ENCODE measurements at regions not wholly inside any gene's neighbourhood (a gene's known extent, or its start where the extent isn't known, plus 50 kb on each side); places are given as distances from the start of the nearest gene placed in this dataset.

DNA sequence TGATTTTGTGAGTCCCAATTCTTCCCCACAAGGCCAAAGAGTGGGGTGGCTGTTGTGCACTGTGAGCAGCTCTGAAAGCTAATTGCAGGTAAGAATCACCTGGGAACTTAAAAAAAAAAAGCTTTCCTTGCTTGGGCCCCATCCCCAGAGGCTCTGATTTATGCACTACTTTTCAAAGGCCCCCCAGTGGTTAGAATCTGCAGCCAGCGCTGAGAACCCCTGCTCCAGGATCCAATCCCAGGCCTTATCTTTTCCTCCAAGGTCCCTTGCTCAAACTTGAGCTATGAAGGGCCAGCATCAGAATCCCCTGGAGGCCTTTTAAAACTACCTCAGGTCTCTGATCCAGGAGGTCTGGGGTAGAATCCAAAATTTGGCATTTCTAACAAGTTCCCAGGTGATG, 156.8 kb downstream of the UXS1 start:
- H3K9ac ChIP-seq (ENCODE audit: low read length): no peak overlapping the region
- no peak overlapping the region for H3K27ac ChIP-seq (ENCODE audit: low read length, poor library complexity, severe bottlenecking)
- no peak overlapping the region for H2BK12ac ChIP-seq (ENCODE audit: low read length in 2 of 2)
- H3K14ac ChIP-seq (ENCODE audit: low read length in 2 of 2): no peak overlapping the region
- WGBS: 24% methylated on average over 1 of the region's 1 CpG
- no peak overlapping the region for H3K4ac ChIP-seq (ENCODE audit: low read depth in 1 of 2, low read length in 2 of 2)
- no peak overlapping the region for H2BK15ac ChIP-seq (ENCODE audit: low read depth, poor library complexity, severe bottlenecking)
- H3K36me3 ChIP-seq (ENCODE audit: control insufficient read depth in 1 of 2, insufficient read depth in 2 of 2, low read depth in 1 of 2, low read length in 2 of 2): no peaks in the 10 kb centered on the region
- no peak overlapping the region for H3K23ac ChIP-seq (ENCODE audit: low read length in 2 of 2)
- DNase-seq: no peak
- no peaks in the 10 kb centered on the region for H3K4me1 ChIP-seq (ENCODE audit: control insufficient read depth, insufficient read depth, low read depth, low read length)
- H3K9me3 ChIP-seq (ENCODE audit: control insufficient read depth, low read length): no peaks in the 10 kb centered on the region
- no peak overlapping the region for H2BK5ac ChIP-seq (ENCODE audit: low read depth, low read length, poor library complexity, severe bottlenecking)
- peaks cover 0 to 19% of the 10 kb centered on the region in 2 experiments for H3K27me3 ChIP-seq (ENCODE audit: control insufficient read depth in 1 of 2, insufficient read depth in 1 of 2, low read length in 2 of 2)
- no peak overlapping the region for H4K8ac ChIP-seq (ENCODE audit: low read length)
- no peak overlapping the region for H3K4me3 ChIP-seq (ENCODE audit: insufficient read depth in 1 of 2, low read depth in 1 of 2, low read length in 2 of 2)
- no peaks in the 10 kb centered on the region for H3K79me1 ChIP-seq (replicated peaks; ENCODE audit: low read length, poor library complexity, severe bottlenecking)
- no peak overlapping the region for H2BK120ac ChIP-seq (ENCODE audit: low read depth, low read length)
- H2AK5ac ChIP-seq (ENCODE audit: low read length, severe bottlenecking): no peak overlapping the region
- H4K91ac ChIP-seq (ENCODE audit: low read length): no peak overlapping the region
- no peak overlapping the region for H3K4me2 ChIP-seq (ENCODE audit: low read length, poor library complexity, severe bottlenecking)
- H2AFZ ChIP-seq (ENCODE audit: low read depth, low read length): no peak overlapping the region
- H3K18ac ChIP-seq (ENCODE audit: low read depth in 1 of 2, low read length in 2 of 2): no peak overlapping the region

DNA sequence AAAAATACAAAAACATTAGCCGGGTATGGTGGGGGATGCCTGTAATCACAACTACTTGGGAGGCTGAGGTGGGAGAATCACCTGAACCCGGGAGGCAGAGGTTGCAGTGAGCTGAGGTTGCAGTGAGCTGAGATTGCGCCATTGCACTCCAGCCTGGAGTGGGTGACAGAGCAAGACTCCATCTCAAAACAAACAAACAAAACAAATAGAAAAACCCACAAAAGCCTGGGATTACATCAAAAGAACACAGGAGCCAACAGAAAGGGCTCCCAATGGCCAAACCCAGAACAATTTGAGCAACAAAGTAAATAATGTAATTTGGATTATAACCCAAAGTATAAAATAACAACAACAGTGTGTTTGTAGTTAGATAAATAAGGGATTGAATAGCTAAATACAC, 159.8 kb downstream of the UXS1 start:
- H3K27ac ChIP-seq (ENCODE audit: low read length, poor library complexity, severe bottlenecking): no peak overlapping the region
- no peak overlapping the region for H2BK15ac ChIP-seq (ENCODE audit: low read depth, poor library complexity, severe bottlenecking)
- H3K4me3 ChIP-seq (ENCODE audit: insufficient read depth in 1 of 2, low read depth in 1 of 2, low read length in 2 of 2): no peak overlapping the region
- no peak for DNase-seq
- H2BK5ac ChIP-seq (ENCODE audit: low read depth, low read length, poor library complexity, severe bottlenecking): no peak overlapping the region
- H3K4me2 ChIP-seq (ENCODE audit: low read length, poor library complexity, severe bottlenecking): no peak overlapping the region
- WGBS: 63% methylated on average over 3 of the region's 3 CpGs
- no peak overlapping the region for H3K14ac ChIP-seq (ENCODE audit: low read length in 2 of 2)
- no peak overlapping the region for H3K4ac ChIP-seq (ENCODE audit: low read depth in 1 of 2, low read length in 2 of 2)
- no peak overlapping the region for H3K9ac ChIP-seq (ENCODE audit: low read length)
- H2AK5ac ChIP-seq (ENCODE audit: low read length, severe bottlenecking): no peak overlapping the region
- H2BK120ac ChIP-seq (ENCODE audit: low read depth, low read length): no peak overlapping the region
- no peaks in the 10 kb centered on the region for H3K79me1 ChIP-seq (replicated peaks; ENCODE audit: low read length, poor library complexity, severe bottlenecking)
- H2AFZ ChIP-seq (ENCODE audit: low read depth, low read length): no peak overlapping the region
- H4K8ac ChIP-seq (ENCODE audit: low read length): no peak overlapping the region
- peaks cover 3% of the 10 kb centered on the region for H3K4me1 ChIP-seq (ENCODE audit: control insufficient read depth, insufficient read depth, low read depth, low read length)
- no peak overlapping the region for H3K18ac ChIP-seq (ENCODE audit: low read depth in 1 of 2, low read length in 2 of 2)
- H3K23ac ChIP-seq (ENCODE audit: low read length in 2 of 2): no peak overlapping the region
- H2BK12ac ChIP-seq (ENCODE audit: low read length in 2 of 2): no peak overlapping the region
- H3K27me3 ChIP-seq (ENCODE audit: control insufficient read depth in 1 of 2, insufficient read depth in 1 of 2, low read length in 2 of 2): peaks cover 0 to 19% of the 10 kb centered on the region in 2 experiments
- H3K36me3 ChIP-seq (ENCODE audit: control insufficient read depth in 1 of 2, insufficient read depth in 2 of 2, low read depth in 1 of 2, low read length in 2 of 2): no peaks in the 10 kb centered on the region
- no peaks in the 10 kb centered on the region for H3K9me3 ChIP-seq (ENCODE audit: control insufficient read depth, low read length)
- no peak overlapping the region for H4K91ac ChIP-seq (ENCODE audit: low read length)

DNA sequence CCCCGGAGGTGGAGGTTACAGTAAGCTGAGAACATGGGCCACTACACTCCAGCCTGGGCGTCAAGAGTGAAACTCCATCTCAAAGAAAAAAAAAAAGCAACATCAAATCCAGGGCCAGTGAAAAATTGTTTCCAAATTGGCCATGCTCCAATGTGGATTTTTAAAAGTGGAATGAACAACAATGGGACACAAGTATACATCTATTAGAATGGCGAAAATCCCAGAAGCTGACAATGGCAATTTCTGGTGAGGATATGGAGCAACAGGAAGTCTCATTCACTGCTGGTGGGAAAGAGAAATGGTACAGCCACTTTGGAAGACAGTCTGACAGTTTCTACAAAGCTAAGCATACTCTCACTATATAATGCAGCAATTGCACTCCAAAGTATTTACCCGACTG, 161.4 kb downstream of the UXS1 start:
- Histone ChIP-seq H3K79me1 (replicated peaks; ENCODE audit: low read length, poor library complexity, severe bottlenecking) (no peaks in the 10 kb centered on the region), H2BK15ac (ENCODE audit: low read depth, poor library complexity, severe bottlenecking) (no peak overlapping the region), H2BK120ac (ENCODE audit: low read depth, low read length) (no peak overlapping the region), H2BK12ac (ENCODE audit: low read length in 2 of 2) (no peak overlapping the region), H3K14ac (ENCODE audit: low read length in 2 of 2) (no peak overlapping the region), H4K8ac (ENCODE audit: low read length) (no peak overlapping the region), H3K9ac (ENCODE audit: low read length) (no peak overlapping the region), H3K23ac (ENCODE audit: low read length in 2 of 2) (no peak overlapping the region), H3K27me3 (ENCODE audit: control insufficient read depth in 1 of 2, insufficient read depth in 1 of 2, low read length in 2 of 2) (peaks cover 0 to 7% of the 10 kb centered on the region in 2 experiments), H3K27ac (ENCODE audit: low read length, poor library complexity, severe bottlenecking) (no peak overlapping the region), H3K4ac (ENCODE audit: low read depth in 1 of 2, low read length in 2 of 2) (no peak overlapping the region), H3K4me2 (ENCODE audit: low read length, poor library complexity, severe bottlenecking) (no peak overlapping the region), H2AFZ (ENCODE audit: low read depth, low read length) (no peak overlapping the region), H3K36me3 (ENCODE audit: control insufficient read depth in 1 of 2, insufficient read depth in 2 of 2, low read depth in 1 of 2, low read length in 2 of 2) (no peaks in the 10 kb centered on the region), H3K4me3 (ENCODE audit: insufficient read depth in 1 of 2, low read depth in 1 of 2, low read length in 2 of 2) (no peak overlapping the region), H4K91ac (ENCODE audit: low read length) (no peak overlapping the region), H2BK5ac (ENCODE audit: low read depth, low read length, poor library complexity, severe bottlenecking) (no peak overlapping the region), H3K4me1 (ENCODE audit: control insufficient read depth, insufficient read depth, low read depth, low read length) (peaks cover 3% of the 10 kb centered on the region), H2AK5ac (ENCODE audit: low read length, severe bottlenecking) (no peak overlapping the region), H3K18ac (ENCODE audit: low read depth in 1 of 2, low read length in 2 of 2) (no peak overlapping the region), H3K9me3 (ENCODE audit: control insufficient read depth, low read length) (no peaks in the 10 kb centered on the region)
- DNase-seq: no peak
- WGBS: 100% methylated on average over 1 of the region's 4 CpGs

DNA sequence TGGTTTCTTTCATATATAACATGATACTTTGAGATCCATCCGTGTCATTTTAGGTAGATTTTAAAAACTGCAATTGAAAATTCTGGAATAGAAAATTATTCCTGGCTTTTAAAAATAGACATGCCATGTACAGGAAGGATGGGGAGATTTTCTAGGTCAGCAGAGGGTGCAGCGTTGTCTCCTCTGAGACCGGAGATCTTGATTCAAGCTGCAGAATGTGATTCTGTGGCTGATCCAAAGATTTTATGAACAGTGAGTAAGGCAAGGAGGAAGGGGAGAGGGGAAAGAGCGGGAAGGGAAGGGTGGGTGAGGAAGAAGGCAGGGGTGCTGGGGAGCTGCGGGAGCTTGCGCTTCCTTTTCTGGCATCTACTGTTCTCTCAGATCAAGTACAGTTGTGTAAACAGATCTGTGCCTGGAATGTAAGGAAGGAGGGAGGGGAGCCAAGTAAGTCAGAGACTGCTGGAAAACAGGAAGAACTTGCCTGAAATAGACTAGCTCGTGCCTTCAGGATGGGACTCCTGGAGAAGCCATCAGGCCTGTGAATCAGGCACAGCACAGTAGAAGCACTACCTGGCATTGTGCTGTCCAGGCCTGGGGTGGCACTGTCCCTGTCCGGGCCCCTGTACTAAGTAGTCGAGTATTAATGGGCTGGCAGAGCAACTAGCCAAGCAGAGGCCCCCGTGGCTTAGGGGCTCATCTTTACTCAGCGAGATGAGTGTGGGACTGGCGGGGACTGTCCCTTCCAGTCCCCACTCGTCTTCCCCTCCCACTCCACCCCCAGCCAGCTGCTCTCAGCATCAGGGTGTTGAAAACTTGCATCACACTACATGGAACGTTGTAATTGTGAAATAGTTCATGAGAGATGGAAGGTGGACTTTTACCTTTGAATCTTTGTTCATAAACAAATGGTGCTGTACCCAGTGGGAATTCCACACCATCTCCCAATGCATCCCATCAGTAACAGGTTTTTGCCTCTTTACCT, 163.5 kb downstream of the UXS1 start:
- H2BK15ac ChIP-seq (ENCODE audit: low read depth, poor library complexity, severe bottlenecking): no peak overlapping the region
- H3K18ac ChIP-seq (ENCODE audit: low read depth in 1 of 2, low read length in 2 of 2): peak overlapping the region; percentile 7 to 23
- DNase-seq: peak; percentile 64
- H3K27ac ChIP-seq (ENCODE audit: low read length, poor library complexity, severe bottlenecking): no peak overlapping the region
- H3K4ac ChIP-seq (ENCODE audit: low read depth in 1 of 2, low read length in 2 of 2): no peak overlapping the region
- peak overlapping the region; percentile 77 for H4K91ac ChIP-seq (ENCODE audit: low read length)
- no peak overlapping the region for H3K23ac ChIP-seq (ENCODE audit: low read length in 2 of 2)
- H3K27me3 ChIP-seq (ENCODE audit: control insufficient read depth in 1 of 2, insufficient read depth in 1 of 2, low read length in 2 of 2): no peaks in the 10 kb centered on the region
- peak overlapping the region in 1 of 2 experiments; percentile 32 for H2BK12ac ChIP-seq (ENCODE audit: low read length in 2 of 2)
- no peak overlapping the region for H2BK120ac ChIP-seq (ENCODE audit: low read depth, low read length)
- peak overlapping the region; percentile 3 for H3K9ac ChIP-seq (ENCODE audit: low read length)
- WGBS: 59% methylated on average over 12 of the region's 14 CpGs
- no peaks in the 10 kb centered on the region for H3K9me3 ChIP-seq (ENCODE audit: control insufficient read depth, low read length)
- peak overlapping the region in 1 of 2 experiments; percentile 23 for H3K4me3 ChIP-seq (ENCODE audit: insufficient read depth in 1 of 2, low read depth in 1 of 2, low read length in 2 of 2)
- H3K4me2 ChIP-seq (ENCODE audit: low read length, poor library complexity, severe bottlenecking): no peak overlapping the region
- H3K36me3 ChIP-seq (ENCODE audit: control insufficient read depth in 1 of 2, insufficient read depth in 2 of 2, low read depth in 1 of 2, low read length in 2 of 2): no peaks in the 10 kb centered on the region
- H2AK5ac ChIP-seq (ENCODE audit: low read length, severe bottlenecking): no peak overlapping the region
- peaks cover 5% of the 10 kb centered on the region for H3K4me1 ChIP-seq (ENCODE audit: control insufficient read depth, insufficient read depth, low read depth, low read length)
- no peak overlapping the region for H3K14ac ChIP-seq (ENCODE audit: low read length in 2 of 2)
- peak overlapping the region; percentile 35 for H4K8ac ChIP-seq (ENCODE audit: low read length)
- H2AFZ ChIP-seq (ENCODE audit: low read depth, low read length): no peak overlapping the region
- H2BK5ac ChIP-seq (ENCODE audit: low read depth, low read length, poor library complexity, severe bottlenecking): no peak overlapping the region
- no peaks in the 10 kb centered on the region for H3K79me1 ChIP-seq (replicated peaks; ENCODE audit: low read length, poor library complexity, severe bottlenecking)
